GM23338 (cell line): ENCODE measurements at regions not wholly inside any gene's neighbourhood (a gene's known extent, or its start where the extent isn't known, plus 50 kb on each side); places are given as distances from the start of the nearest gene placed in this dataset.

Source experiments
- CREB1 ChIP-seq: fragments of 250-450 bp; sonication (Bioruptor Pico); IDR thresholded peaks from 2 replicates; pipeline ENCODE4 v1.5.0; 2020; ENCODE audit warnings: low read depth, mild to moderate bottlenecking, moderate library complexity
- CTCF ChIP-seq, 2 experiments: fragments of 200-600 bp in 1 of 2; sonication (generic) in 1 of 2; conservative IDR thresholded peaks; 2 replicates each; pipeline versions ENCODE4 v1.5.1 to v1.6.1; 2016 to 2017; ENCODE audit warnings: antibody characterized with exemption in 2 of 2, low read depth in 2 of 2, mild to moderate bottlenecking in 2 of 2, moderate library complexity in 1 of 2
- EZH2 ChIP-seq: fragments of 200-600 bp; sonication (generic); IDR thresholded peaks from one replicate; pipeline ENCODE4 v1.8.0; 2017; ENCODE audit warnings: antibody characterized with exemption, mild to moderate bottlenecking, low read depth; ENCODE audit not compliant: unreplicated experiment
- EZH2phosphoT487 ChIP-seq: fragments of 200-600 bp; sonication (generic); IDR thresholded peaks from one replicate; pipeline ENCODE4 v1.8.1; 2018; ENCODE audit warnings: antibody characterized with exemption; ENCODE audit not compliant: unreplicated experiment
- POLR2AphosphoS5 ChIP-seq: IDR thresholded peaks from 2 replicates; pipeline ENCODE4 v1.6.1; 2016; ENCODE audit warnings: antibody characterized with exemption, low read depth
- REST ChIP-seq: IDR thresholded peaks from one replicate; pipeline ENCODE4 v1.6.1; 2018; ENCODE audit warnings: antibody characterized with exemption; ENCODE audit not compliant: unreplicated experiment
- STAT1 ChIP-seq: IDR thresholded peaks from one replicate; pipeline ENCODE4 v1.6.1; 2016; ENCODE audit warnings: antibody characterized with exemption; ENCODE audit not compliant: unreplicated experiment
- ZNF331 ChIP-seq: fragments of 250-450 bp; sonication (Bioruptor Pico); IDR thresholded peaks from 2 replicates; pipeline ENCODE4 v1.5.0; 2020; ENCODE audit warnings: low read depth, mild to moderate bottlenecking, moderate library complexity
- TF ChIP-seq, protein P1 (sequence below): fragments of 250-450 bp; sonication (Bioruptor Pico); IDR thresholded peaks from 2 replicates; pipeline ENCODE4 v1.5.0; 2020; ENCODE audit warnings: mild to moderate bottlenecking, moderate library complexity
- TF ChIP-seq, protein P2 (sequence below): IDR thresholded peaks from 2 replicates; pipeline ENCODE4 v1.6.1; 2016; ENCODE audit warnings: antibody characterized with exemption

DNA sequence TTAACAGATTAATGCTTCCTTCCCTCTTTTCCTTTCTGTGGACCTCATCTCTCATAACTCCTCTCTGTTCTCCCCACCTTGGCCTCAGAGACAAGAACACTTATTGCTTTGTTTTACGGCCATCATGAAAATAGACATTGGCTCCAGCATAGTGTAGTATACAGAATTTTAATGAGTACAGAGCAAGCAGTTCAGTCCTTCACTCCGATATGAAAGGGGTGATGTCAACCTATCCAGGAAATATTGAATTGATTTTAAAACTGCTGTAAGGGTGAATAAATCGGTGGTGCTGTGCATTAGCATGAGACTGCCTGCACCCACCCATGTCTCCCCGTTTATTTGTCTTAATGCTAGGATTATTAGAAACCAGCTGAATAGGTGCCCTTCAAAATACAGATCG, 490.9 kb upstream of the TBL1XR1 start (continued):
- TF ChIP-seq, protein P1, sequence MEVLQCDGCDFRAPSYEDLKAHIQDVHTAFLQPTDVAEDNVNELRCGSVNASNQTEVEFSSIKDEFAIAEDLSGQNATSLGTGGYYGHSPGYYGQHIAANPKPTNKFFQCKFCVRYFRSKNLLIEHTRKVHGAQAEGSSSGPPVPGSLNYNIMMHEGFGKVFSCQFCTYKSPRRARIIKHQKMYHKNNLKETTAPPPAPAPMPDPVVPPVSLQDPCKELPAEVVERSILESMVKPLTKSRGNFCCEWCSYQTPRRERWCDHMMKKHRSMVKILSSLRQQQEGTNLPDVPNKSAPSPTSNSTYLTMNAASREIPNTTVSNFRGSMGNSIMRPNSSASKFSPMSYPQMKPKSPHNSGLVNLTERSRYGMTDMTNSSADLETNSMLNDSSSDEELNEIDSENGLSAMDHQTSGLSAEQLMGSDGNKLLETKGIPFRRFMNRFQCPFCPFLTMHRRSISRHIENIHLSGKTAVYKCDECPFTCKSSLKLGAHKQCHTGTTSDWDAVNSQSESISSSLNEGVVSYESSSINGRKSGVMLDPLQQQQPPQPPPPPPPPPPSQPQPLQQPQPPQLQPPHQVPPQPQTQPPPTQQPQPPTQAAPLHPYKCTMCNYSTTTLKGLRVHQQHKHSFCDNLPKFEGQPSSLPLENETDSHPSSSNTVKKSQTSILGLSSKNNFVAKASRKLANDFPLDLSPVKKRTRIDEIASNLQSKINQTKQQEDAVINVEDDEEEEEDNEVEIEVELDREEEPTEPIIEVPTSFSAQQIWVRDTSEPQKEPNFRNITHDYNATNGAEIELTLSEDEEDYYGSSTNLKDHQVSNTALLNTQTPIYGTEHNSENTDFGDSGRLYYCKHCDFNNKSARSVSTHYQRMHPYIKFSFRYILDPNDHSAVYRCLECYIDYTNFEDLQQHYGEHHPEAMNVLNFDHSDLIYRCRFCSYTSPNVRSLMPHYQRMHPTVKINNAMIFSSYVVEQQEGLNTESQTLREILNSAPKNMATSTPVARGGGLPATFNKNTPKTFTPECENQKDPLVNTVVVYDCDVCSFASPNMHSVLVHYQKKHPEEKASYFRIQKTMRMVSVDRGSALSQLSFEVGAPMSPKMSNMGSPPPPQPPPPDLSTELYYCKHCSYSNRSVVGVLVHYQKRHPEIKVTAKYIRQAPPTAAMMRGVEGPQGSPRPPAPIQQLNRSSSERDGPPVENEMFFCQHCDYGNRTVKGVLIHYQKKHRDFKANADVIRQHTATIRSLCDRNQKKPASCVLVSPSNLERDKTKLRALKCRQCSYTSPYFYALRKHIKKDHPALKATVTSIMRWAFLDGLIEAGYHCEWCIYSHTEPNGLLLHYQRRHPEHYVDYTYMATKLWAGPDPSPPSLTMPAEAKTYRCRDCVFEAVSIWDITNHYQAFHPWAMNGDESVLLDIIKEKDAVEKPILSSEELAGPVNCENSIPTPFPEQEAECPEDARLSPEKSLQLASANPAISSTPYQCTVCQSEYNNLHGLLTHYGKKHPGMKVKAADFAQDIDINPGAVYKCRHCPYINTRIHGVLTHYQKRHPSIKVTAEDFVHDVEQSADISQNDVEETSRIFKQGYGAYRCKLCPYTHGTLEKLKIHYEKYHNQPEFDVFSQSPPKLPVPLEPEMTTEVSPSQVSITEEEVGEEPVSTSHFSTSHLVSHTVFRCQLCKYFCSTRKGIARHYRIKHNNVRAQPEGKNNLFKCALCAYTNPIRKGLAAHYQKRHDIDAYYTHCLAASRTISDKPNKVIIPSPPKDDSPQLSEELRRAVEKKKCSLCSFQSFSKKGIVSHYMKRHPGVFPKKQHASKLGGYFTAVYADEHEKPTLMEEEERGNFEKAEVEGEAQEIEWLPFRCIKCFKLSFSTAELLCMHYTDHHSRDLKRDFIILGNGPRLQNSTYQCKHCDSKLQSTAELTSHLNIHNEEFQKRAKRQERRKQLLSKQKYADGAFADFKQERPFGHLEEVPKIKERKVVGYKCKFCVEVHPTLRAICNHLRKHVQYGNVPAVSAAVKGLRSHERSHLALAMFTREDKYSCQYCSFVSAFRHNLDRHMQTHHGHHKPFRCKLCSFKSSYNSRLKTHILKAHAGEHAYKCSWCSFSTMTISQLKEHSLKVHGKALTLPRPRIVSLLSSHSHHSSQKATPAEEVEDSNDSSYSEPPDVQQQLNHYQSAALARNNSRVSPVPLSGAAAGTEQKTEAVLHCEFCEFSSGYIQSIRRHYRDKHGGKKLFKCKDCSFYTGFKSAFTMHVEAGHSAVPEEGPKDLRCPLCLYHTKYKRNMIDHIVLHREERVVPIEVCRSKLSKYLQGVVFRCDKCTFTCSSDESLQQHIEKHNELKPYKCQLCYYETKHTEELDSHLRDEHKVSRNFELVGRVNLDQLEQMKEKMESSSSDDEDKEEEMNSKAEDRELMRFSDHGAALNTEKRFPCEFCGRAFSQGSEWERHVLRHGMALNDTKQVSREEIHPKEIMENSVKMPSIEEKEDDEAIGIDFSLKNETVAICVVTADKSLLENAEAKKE (CRISPR knock-in tag) = no peak
- TF ChIP-seq EZH2phosphoT487 (no peak), POLR2AphosphoS5 (no peak), CTCF (conservative IDR thresholded peaks at IDR 0.05; ENCODE audit: low read depth in 2 of 2) (no peak), STAT1 (no peak), EZH2 (no peak), REST (no peak), CREB1 (CRISPR knock-in tag) (no peak), ZNF331 (CRISPR knock-in tag) (no peak)
- TF ChIP-seq, protein P2, sequence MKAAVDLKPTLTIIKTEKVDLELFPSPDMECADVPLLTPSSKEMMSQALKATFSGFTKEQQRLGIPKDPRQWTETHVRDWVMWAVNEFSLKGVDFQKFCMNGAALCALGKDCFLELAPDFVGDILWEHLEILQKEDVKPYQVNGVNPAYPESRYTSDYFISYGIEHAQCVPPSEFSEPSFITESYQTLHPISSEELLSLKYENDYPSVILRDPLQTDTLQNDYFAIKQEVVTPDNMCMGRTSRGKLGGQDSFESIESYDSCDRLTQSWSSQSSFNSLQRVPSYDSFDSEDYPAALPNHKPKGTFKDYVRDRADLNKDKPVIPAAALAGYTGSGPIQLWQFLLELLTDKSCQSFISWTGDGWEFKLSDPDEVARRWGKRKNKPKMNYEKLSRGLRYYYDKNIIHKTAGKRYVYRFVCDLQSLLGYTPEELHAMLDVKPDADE = no peak
